ENCODE measurements at regions not wholly inside any gene's neighbourhood (a gene's known extent, or its start where the extent isn't known, plus 50 kb on each side); places are given as distances from the start of the nearest gene placed in this dataset.

GRCh38 chr19:27997069-27997468 lies 1215.9 kb downstream of the UQCRFS1 start:
- TF ChIP-seq, protein P1, sequence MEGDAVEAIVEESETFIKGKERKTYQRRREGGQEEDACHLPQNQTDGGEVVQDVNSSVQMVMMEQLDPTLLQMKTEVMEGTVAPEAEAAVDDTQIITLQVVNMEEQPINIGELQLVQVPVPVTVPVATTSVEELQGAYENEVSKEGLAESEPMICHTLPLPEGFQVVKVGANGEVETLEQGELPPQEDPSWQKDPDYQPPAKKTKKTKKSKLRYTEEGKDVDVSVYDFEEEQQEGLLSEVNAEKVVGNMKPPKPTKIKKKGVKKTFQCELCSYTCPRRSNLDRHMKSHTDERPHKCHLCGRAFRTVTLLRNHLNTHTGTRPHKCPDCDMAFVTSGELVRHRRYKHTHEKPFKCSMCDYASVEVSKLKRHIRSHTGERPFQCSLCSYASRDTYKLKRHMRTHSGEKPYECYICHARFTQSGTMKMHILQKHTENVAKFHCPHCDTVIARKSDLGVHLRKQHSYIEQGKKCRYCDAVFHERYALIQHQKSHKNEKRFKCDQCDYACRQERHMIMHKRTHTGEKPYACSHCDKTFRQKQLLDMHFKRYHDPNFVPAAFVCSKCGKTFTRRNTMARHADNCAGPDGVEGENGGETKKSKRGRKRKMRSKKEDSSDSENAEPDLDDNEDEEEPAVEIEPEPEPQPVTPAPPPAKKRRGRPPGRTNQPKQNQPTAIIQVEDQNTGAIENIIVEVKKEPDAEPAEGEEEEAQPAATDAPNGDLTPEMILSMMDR (IDR thresholded peaks at IDR 0.05) = no peak
- TF ChIP-seq CEBPB (IDR thresholded peaks at IDR 0.05) (no peak), EP300 (IDR thresholded peaks at IDR 0.05) (no peak), CHD2 (IDR thresholded peaks at IDR 0.05; ENCODE audit: low read length, partially characterized antibody) (no peak), BCL3 (IDR thresholded peaks at IDR 0.05) (no peak), EHMT2 (IDR thresholded peaks at IDR 0.05; ENCODE audit: low read depth) (no peak), SMC3 (IDR thresholded peaks at IDR 0.05) (no peak), POLR2A (IDR thresholded peaks at IDR 0.05; ENCODE audit: low read length) (no peak), CBX8 (IDR thresholded peaks at IDR 0.05) (no peak)
- TF ChIP-seq, protein P2, sequence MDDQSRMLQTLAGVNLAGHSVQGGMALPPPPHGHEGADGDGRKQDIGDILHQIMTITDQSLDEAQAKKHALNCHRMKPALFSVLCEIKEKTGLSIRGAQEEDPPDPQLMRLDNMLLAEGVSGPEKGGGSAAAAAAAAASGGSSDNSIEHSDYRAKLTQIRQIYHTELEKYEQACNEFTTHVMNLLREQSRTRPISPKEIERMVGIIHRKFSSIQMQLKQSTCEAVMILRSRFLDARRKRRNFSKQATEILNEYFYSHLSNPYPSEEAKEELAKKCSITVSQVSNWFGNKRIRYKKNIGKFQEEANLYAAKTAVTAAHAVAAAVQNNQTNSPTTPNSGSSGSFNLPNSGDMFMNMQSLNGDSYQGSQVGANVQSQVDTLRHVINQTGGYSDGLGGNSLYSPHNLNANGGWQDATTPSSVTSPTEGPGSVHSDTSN (IDR thresholded peaks at IDR 0.05) = no peak
- TF ChIP-seq, protein P3, sequence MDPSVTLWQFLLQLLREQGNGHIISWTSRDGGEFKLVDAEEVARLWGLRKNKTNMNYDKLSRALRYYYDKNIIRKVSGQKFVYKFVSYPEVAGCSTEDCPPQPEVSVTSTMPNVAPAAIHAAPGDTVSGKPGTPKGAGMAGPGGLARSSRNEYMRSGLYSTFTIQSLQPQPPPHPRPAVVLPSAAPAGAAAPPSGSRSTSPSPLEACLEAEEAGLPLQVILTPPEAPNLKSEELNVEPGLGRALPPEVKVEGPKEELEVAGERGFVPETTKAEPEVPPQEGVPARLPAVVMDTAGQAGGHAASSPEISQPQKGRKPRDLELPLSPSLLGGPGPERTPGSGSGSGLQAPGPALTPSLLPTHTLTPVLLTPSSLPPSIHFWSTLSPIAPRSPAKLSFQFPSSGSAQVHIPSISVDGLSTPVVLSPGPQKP (IDR thresholded peaks at IDR 0.05; ENCODE audit: low read depth, low read length) = no peak
- TF ChIP-seq, protein P4, sequence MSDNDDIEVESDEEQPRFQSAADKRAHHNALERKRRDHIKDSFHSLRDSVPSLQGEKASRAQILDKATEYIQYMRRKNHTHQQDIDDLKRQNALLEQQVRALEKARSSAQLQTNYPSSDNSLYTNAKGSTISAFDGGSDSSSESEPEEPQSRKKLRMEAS (IDR thresholded peaks at IDR 0.05) = no peak
- TF ChIP-seq, protein P5, sequence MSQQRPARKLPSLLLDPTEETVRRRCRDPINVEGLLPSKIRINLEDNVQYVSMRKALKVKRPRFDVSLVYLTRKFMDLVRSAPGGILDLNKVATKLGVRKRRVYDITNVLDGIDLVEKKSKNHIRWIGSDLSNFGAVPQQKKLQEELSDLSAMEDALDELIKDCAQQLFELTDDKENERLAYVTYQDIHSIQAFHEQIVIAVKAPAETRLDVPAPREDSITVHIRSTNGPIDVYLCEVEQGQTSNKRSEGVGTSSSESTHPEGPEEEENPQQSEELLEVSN (IDR thresholded peaks at IDR 0.05; ENCODE audit: borderline replicate concordance, low read depth) = no peak

Measured in A549 (cell line).